Vagina (tissue), 2 donors: ENCODE measurements at regions not wholly inside any gene's neighbourhood (a gene's known extent, or its start where the extent isn't known, plus 50 kb on each side); places are given as distances from the start of the nearest gene placed in this dataset.

ENCODE experiments used
- CTCF ChIP-seq, 3 experiments: fragments of 450-650 bp in 2 of 3; fragments of 200-600 bp in 1 of 3; sonication (generic) in 1 of 3; IDR thresholded peaks; one replicate each; pipeline ENCODE4 v1.5.1; 2017 to 2019; ENCODE audit warnings: antibody characterized with exemption in 3 of 3, mild to moderate bottlenecking in 2 of 3, moderate library complexity in 2 of 3
- POLR2A ChIP-seq, 2 donors: fragments of 450-650 bp; IDR thresholded peaks; one replicate each; pipeline ENCODE4 v1.6.1; 2017; ENCODE audit warnings: antibody characterized with exemption in 2 of 2, mild to moderate bottlenecking in 2 of 2, moderate library complexity in 2 of 2
- POLR2AphosphoS5 ChIP-seq, 2 donors: sonication (generic); formaldehyde crosslinking; IDR thresholded peaks; one replicate each; pipeline ENCODE4 v1.9.0; 2017; ENCODE audit warnings: antibody characterized with exemption in 2 of 2, mild to moderate bottlenecking in 2 of 2, low read depth in 1 of 2; ENCODE audit not compliant: insufficient read depth in 1 of 2

DNA sequence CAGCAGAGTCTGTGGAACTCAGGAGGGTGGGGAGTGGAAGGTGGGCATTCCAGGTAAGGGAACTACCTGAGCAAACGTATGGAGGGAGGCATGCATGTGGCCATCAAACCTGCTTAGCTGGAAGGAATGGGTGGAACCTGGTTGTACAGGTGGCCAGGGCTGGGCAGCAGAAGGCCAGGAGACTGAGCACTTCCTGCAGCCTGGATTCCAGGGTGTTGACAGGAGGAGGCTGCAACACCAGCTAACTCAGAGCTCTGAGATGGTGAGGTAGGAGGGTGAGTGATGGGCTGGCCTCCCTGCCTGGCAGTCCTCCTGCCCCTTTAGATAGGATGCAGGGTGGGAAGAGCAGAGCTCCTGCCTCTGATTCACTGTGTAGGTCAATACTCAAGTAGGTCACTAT lies 92.5 kb upstream of the CPEB4 start:
- TF ChIP-seq CTCF (IDR thresholded peaks at IDR 0.05) = no peak
- TF ChIP-seq POLR2A (IDR thresholded peaks at IDR 0.05) = no peak
- no peak for TF ChIP-seq POLR2AphosphoS5 (IDR thresholded peaks at IDR 0.05; ENCODE audit: insufficient read depth in 1 of 2, low read depth in 1 of 2)
